Small intestine (tissue), 7 donors: ENCODE measurements at regions not wholly inside any gene's neighbourhood (a gene's known extent, or its start where the extent isn't known, plus 50 kb on each side); places are given as distances from the start of the nearest gene placed in this dataset.
"Not testable (repeated sequence)": the region's sequence is repeated elsewhere in the genome, so short reads cannot be mapped to it uniquely, and the experiment has no call there.

Experiments
- DNase-seq, 2 donors: peaks; one replicate each; pipeline versions ENCODE4 v3.0.0 to v3.0.0-alpha.2; 2013
- FAIRE-seq: peaks from 2 replicates; lab custom pipeline; 2012; peaks lifted over from hg19 to GRCh38; lab: Jason Lieb, UNC
- H3K27ac ChIP-seq, 3 donors: one replicate each; pipeline ENCODE4 v1.5.1; 2013; ENCODE audit warnings: low read length in 2 of 3, mild to moderate bottlenecking in 2 of 3, control low read depth in 1 of 3, inconsistent platforms in 1 of 3, low read depth in 1 of 3, moderate library complexity in 1 of 3
- H3K27me3 ChIP-seq, 3 donors: one replicate each; pipeline ENCODE4 v1.6.1; 2013; ENCODE audit warnings: low read length in 3 of 3, inconsistent platforms in 1 of 3; ENCODE audit not compliant: control insufficient read depth in 3 of 3, insufficient read depth in 3 of 3
- H3K36me3 ChIP-seq, 3 donors: one replicate each; pipeline ENCODE4 v1.6.1; 2013; ENCODE audit warnings: low read length in 3 of 3, inconsistent platforms in 1 of 3, low read depth in 1 of 3, mild to moderate bottlenecking in 1 of 3, moderate library complexity in 1 of 3; ENCODE audit not compliant: control insufficient read depth in 3 of 3, insufficient read depth in 2 of 3
- H3K4me1 ChIP-seq, 3 donors: one replicate each; pipeline ENCODE4 v1.6.1; 2013; ENCODE audit warnings: low read length in 2 of 3, inconsistent platforms in 1 of 3, low read depth in 1 of 3, mild to moderate bottlenecking in 1 of 3, moderate library complexity in 1 of 3; ENCODE audit not compliant: control insufficient read depth in 3 of 3, insufficient read depth in 2 of 3
- H3K4me3 ChIP-seq, 3 donors: one replicate each; pipeline ENCODE4 v1.5.1; 2013; ENCODE audit warnings: low read length in 3 of 3, control low read depth in 1 of 3, inconsistent platforms in 1 of 3, low read depth in 1 of 3, mild to moderate bottlenecking in 1 of 3, moderate library complexity in 1 of 3
- H3K9me3 ChIP-seq, 2 donors: one replicate each; pipeline ENCODE4 v1.6.1; 2013; ENCODE audit warnings: low read depth in 1 of 2, low read length in 1 of 2; ENCODE audit not compliant: control insufficient read depth in 2 of 2, insufficient read depth in 1 of 2
- WGBS, 3 donors: extraction: QIAGEN DNeasy Blood & Tissue Kit; methylation state at CpG; one replicate each; pipeline ENCODE4 v1.1.7; 2013; 5-methylcytosine and 5-hydroxymethylcytosine counted together
- donor health status: healthy with polysubstance abuse.
- donor health status: control.
- donor health status: control.
- donor health status: Bipolar disorder and iron deficiency.
- donor health status: healthy.

GRCh38 chr3:197459571-197459970 is 96.2 kb downstream of the BDH1 start:
- WGBS, 3 donors, result 66 to 79% (median 69%) methylated on average over 17 to 19 of the region's 19 CpGs
- not testable (repeated sequence) for FAIRE-seq

GRCh38 chr3:197458906-197459470 is 96.8 kb downstream of the BDH1 start:
- no peaks in the 10 kb centered on the region for H3K27me3 ChIP-seq
- H3K27ac ChIP-seq, result no peak overlapping the region
- peaks cover 2 to 6% (median 4%) of the 10 kb centered on the region in 3 donors for H3K4me1 ChIP-seq
- 56 to 78% (median 69%) methylated on average over 10 to 11 of the region's 11 CpGs for WGBS, 3 donors
- no peak for FAIRE-seq
- no peak overlapping the region for H3K4me3 ChIP-seq
- DNase-seq, result peak in 1 of 2 donors; percentile 27
- H3K36me3 ChIP-seq, result no peaks in the 10 kb centered on the region
- peaks cover 0 to 4% of the 10 kb centered on the region in 2 donors for H3K9me3 ChIP-seq

More at GRCh38 chr3:197459571-197459970, 96.2 kb downstream of the BDH1 start:
- DNase-seq, H3K27ac ChIP-seq, H3K4me1 ChIP-seq, H3K9me3 ChIP-seq, H3K4me3 ChIP-seq, H3K27me3 ChIP-seq, H3K36me3 ChIP-seq: not testable (repeated sequence)

- no peak overlapping the region for H3K27ac ChIP-seq
- DNase-seq (peak; percentile 77 to 80), FAIRE-seq (no peak)
- H3K27me3 ChIP-seq, result no peaks in the 10 kb centered on the region
- no peak overlapping the region for H3K4me3 ChIP-seq
- peaks cover 2 to 6% (median 4%) of the 10 kb centered on the region in 3 donors for H3K4me1 ChIP-seq
- WGBS, 3 donors, result 11 to 47% (median 22%) methylated on average over 11 of the region's 11 CpGs
- no peaks in the 10 kb centered on the region for H3K36me3 ChIP-seq
- H3K9me3 ChIP-seq, result peaks cover 0 to 4% of the 10 kb centered on the region in 2 donors
Observed at GRCh38 chr3:197458179-197458707, 97.5 kb downstream of the BDH1 start.

- FAIRE-seq (no peak), DNase-seq (peak; percentile 83 to 89)
- Histone ChIP-seq H3K4me3 (peak overlapping the region; percentile 32 to 55 (median 51)), H3K36me3 (no peaks in the 10 kb centered on the region), H3K4me1 (peaks cover 2 to 6% (median 4%) of the 10 kb centered on the region in 3 donors), H3K9me3 (peaks cover 0 to 4% of the 10 kb centered on the region in 2 donors), H3K27me3 (no peaks in the 10 kb centered on the region), H3K27ac (peak overlapping the region; percentile 77 to 93 (median 82))
- 4 to 5% (median 4%) methylated on average over 39 to 47 of the region's 47 CpGs for WGBS, 3 donors
Observed at GRCh38 chr3:197456261-197457091, 99.3 kb downstream of the BDH1 start.

GRCh38 chr3:197454841-197455240 is 100.9 kb downstream of the BDH1 start:
- not testable (repeated sequence) for H3K36me3 ChIP-seq, H3K9me3 ChIP-seq, H3K4me1 ChIP-seq, DNase-seq, FAIRE-seq, H3K27ac ChIP-seq, H3K4me3 ChIP-seq, H3K27me3 ChIP-seq
- WGBS, 3 donors, result 49 to 79% (median 79%) methylated on average over 2 of the region's 2 CpGs

GRCh38 chr3:197454014-197454413 is 101.8 kb downstream of the BDH1 start:
- Histone ChIP-seq H3K36me3 (no peaks in the 10 kb centered on the region), H3K27ac (peak overlapping the region in 1 of 3 donors; percentile 26), H3K27me3 (no peaks in the 10 kb centered on the region), H3K4me1 (peaks cover 2 to 6% (median 4%) of the 10 kb centered on the region in 3 donors), H3K9me3 (no peaks in the 10 kb centered on the region), H3K4me3 (no peak overlapping the region)
- FAIRE-seq (no peak), DNase-seq (peak; percentile 31 to 38)
- WGBS, 3 donors, result 25 to 58% (median 43%) methylated on average over 3 of the region's 3 CpGs

- DNase-seq, result no peak
- Histone ChIP-seq H3K27ac (no peak overlapping the region), H3K27me3 (no peaks in the 10 kb centered on the region), H3K4me3 (no peak overlapping the region), H3K36me3 (no peaks in the 10 kb centered on the region), H3K9me3 (no peaks in the 10 kb centered on the region), H3K4me1 (peaks cover 0 to 3% (median 2%) of the 10 kb centered on the region in 3 donors)
- FAIRE-seq, result no peak
- WGBS, 3 donors, result 82 to 92% (median 83%) methylated on average over 4 of the region's 4 CpGs
Observed at GRCh38 chr3:197450810-197451209, 105.0 kb downstream of the BDH1 start.

- Histone ChIP-seq H3K27me3 (no peaks in the 10 kb centered on the region), H3K4me3 (no peak overlapping the region), H3K4me1 (peaks cover 0 to 3% (median 2%) of the 10 kb centered on the region in 3 donors), H3K36me3 (no peaks in the 10 kb centered on the region), H3K9me3 (no peaks in the 10 kb centered on the region), H3K27ac (no peak overlapping the region)
- DNase-seq (no peak), FAIRE-seq (no peak)
- 51 to 84% (median 80%) methylated on average over 2 of the region's 2 CpGs for WGBS, 3 donors
Observed at GRCh38 chr3:197450308-197450707, 105.5 kb downstream of the BDH1 start.
